CD4-positive, CD25-positive, alpha-beta regulatory T cell (primary cell): ENCODE measurements at regions not wholly inside any gene's neighbourhood (a gene's known extent, or its start where the extent isn't known, plus 50 kb on each side); places are given as distances from the start of the nearest gene placed in this dataset.
"Not testable (repeated sequence)": the region's sequence is repeated elsewhere in the genome, so short reads cannot be mapped to it uniquely, and the experiment has no call there.

Experiments used
- ATAC-seq, 2 donors: fragments of 150-1000 bp; cut with Tn5 transposase; one replicate each; pipeline ENCODE4 v1.10.0; 2021; ENCODE audit warnings: low read depth in 2 of 2, moderate number of reproducible peaks in 2 of 2, moderate library complexity in 1 of 2
- DNase-seq, 3 donors: peaks; one replicate each; pipeline versions ENCODE4 v3.0.0 to v3.0.0-alpha.2; 2012 to 2022; ENCODE audit warnings: mixed read lengths in 1 of 3
- H3K27ac ChIP-seq: one replicate; pipeline ENCODE4 v1.7.0; 2013; ENCODE audit warnings: mild to moderate bottlenecking, low read length; ENCODE audit not compliant: insufficient read depth, poor library complexity, severe bottlenecking
- H3K27me3 ChIP-seq: one replicate; pipeline ENCODE4 v1.7.0; 2013; ENCODE audit warnings: low read length; ENCODE audit not compliant: control insufficient read depth, insufficient read depth
- H3K36me3 ChIP-seq: one replicate; pipeline ENCODE4 v1.7.0; 2013; ENCODE audit warnings: mild to moderate bottlenecking, low read length, moderate library complexity; ENCODE audit not compliant: control insufficient read depth, insufficient read depth
- H3K4me1 ChIP-seq: 2 replicates; pipeline ENCODE4 v1.7.0; 2013; ENCODE audit warnings: mild to moderate bottlenecking, low read length; ENCODE audit not compliant: insufficient read depth, control insufficient read depth, poor library complexity, severe bottlenecking
- H3K4me3 ChIP-seq: one replicate; pipeline ENCODE4 v1.7.0; 2013; ENCODE audit warnings: low read depth, mild to moderate bottlenecking, low read length, moderate library complexity
- H3K9me3 ChIP-seq, 2 experiments: 1 replicate in 1 of 2; 2 replicates in 1 of 2; pipeline ENCODE4 v1.7.0; 2013; ENCODE audit warnings: low read length in 2 of 2, mild to moderate bottlenecking in 1 of 2, moderate library complexity in 1 of 2; ENCODE audit not compliant: control insufficient read depth in 2 of 2
- H3K27ac Mint-ChIP-seq, 3 donors: one replicate each; pipeline ENCODE4 v1.8.0; 2020 to 2022; ENCODE audit warnings: mild to moderate bottlenecking in 3 of 3, mixed read lengths in 3 of 3, moderate library complexity in 2 of 3
- H3K27me3 Mint-ChIP-seq: one replicate; pipeline ENCODE4 v1.8.0; 2022; ENCODE audit warnings: mild to moderate bottlenecking, mixed read lengths
- H3K36me3 Mint-ChIP-seq: one replicate; pipeline ENCODE4 v1.8.0; 2020; ENCODE audit warnings: mixed read lengths
- H3K4me1 Mint-ChIP-seq, 4 donors: one replicate each; pipeline ENCODE4 v1.8.0; 2020 to 2022; ENCODE audit warnings: mixed read lengths in 4 of 4, mild to moderate bottlenecking in 1 of 4
- H3K4me3 Mint-ChIP-seq, 4 donors: one replicate each; pipeline ENCODE4 v1.8.0; 2020 to 2022; ENCODE audit warnings: mild to moderate bottlenecking in 4 of 4, mixed read lengths in 4 of 4, moderate library complexity in 3 of 4
- H3K9me3 Mint-ChIP-seq, 7 donors: one replicate each; pipeline ENCODE4 v1.8.0; 2020 to 2022; ENCODE audit warnings: mixed read lengths in 7 of 7, mild to moderate bottlenecking in 3 of 7, moderate library complexity in 2 of 7

GRCh38 chr6:76745388-76745787 is 672.9 kb upstream of the IMPG1 start:
- not testable (repeated sequence) for ATAC-seq, H3K27me3 Mint-ChIP-seq, H3K27me3 ChIP-seq, H3K4me3 Mint-ChIP-seq, DNase-seq, H3K9me3 ChIP-seq, H3K36me3 Mint-ChIP-seq, H3K36me3 ChIP-seq, H3K4me1 Mint-ChIP-seq, H3K27ac Mint-ChIP-seq, H3K27ac ChIP-seq, H3K4me1 ChIP-seq, H3K4me3 ChIP-seq
- H3K9me3 Mint-ChIP-seq, result peaks cover 0 to 16% (median 1%) of the 10 kb centered on the region in 7 donors

GRCh38 chr6:76744151-76744720 is 671.8 kb upstream of the IMPG1 start:
- not testable (repeated sequence) for H3K4me3 Mint-ChIP-seq, ATAC-seq, H3K36me3 Mint-ChIP-seq, H3K27ac ChIP-seq, H3K4me3 ChIP-seq, DNase-seq, H3K4me1 ChIP-seq, H3K9me3 ChIP-seq, H3K27me3 ChIP-seq, H3K36me3 ChIP-seq, H3K27ac Mint-ChIP-seq, H3K27me3 Mint-ChIP-seq, H3K4me1 Mint-ChIP-seq
- H3K9me3 Mint-ChIP-seq, result peaks cover 0 to 17% (median 1%) of the 10 kb centered on the region in 7 donors

- Histone ChIP-seq H3K27me3 (no peaks in the 10 kb centered on the region), H3K4me1 (no peaks in the 10 kb centered on the region), H3K9me3 (no peaks in the 10 kb centered on the region), H3K36me3 (no peaks in the 10 kb centered on the region), H3K4me3 (no peak overlapping the region), H3K27ac (no peak overlapping the region)
- Mint-ChIP-seq H3K4me3 (no peak overlapping the region), H3K9me3 (peaks cover 0 to 11% (median 3%) of the 10 kb centered on the region in 7 donors), H3K4me1 (no peaks in the 10 kb centered on the region), H3K27me3 (no peaks in the 10 kb centered on the region), H3K36me3 (no peaks in the 10 kb centered on the region), H3K27ac (no peak overlapping the region)
- ATAC-seq (no peak), DNase-seq (no peak)
Observed at GRCh38 chr6:76742919-76743318, 670.5 kb upstream of the IMPG1 start.

GRCh38 chr6:76719449-76719848 is 647.0 kb upstream of the IMPG1 start:
- Mint-ChIP-seq H3K4me3 (no peak overlapping the region), H3K27me3 (peaks cover 6% of the 10 kb centered on the region), H3K9me3 (peaks cover 0 to 10% (median 5%) of the 10 kb centered on the region in 7 donors), H3K4me1 (no peaks in the 10 kb centered on the region), H3K36me3 (no peaks in the 10 kb centered on the region), H3K27ac (no peak overlapping the region)
- Histone ChIP-seq H3K4me3 (no peak overlapping the region), H3K27ac (no peak overlapping the region), H3K4me1 (no peaks in the 10 kb centered on the region), H3K27me3 (no peaks in the 10 kb centered on the region), H3K36me3 (no peaks in the 10 kb centered on the region), H3K9me3 (no peaks in the 10 kb centered on the region)
- no peak for DNase-seq
- no peak for ATAC-seq

- ATAC-seq, result no peak
- no peaks in the 10 kb centered on the region for H3K36me3 Mint-ChIP-seq
- H3K4me1 Mint-ChIP-seq, result no peaks in the 10 kb centered on the region
- peaks cover 0 to 5% (median 3%) of the 10 kb centered on the region in 7 donors for H3K9me3 Mint-ChIP-seq
- Histone ChIP-seq H3K9me3 (no peaks in the 10 kb centered on the region), H3K27me3 (no peaks in the 10 kb centered on the region), H3K4me1 (no peaks in the 10 kb centered on the region), H3K4me3 (no peak overlapping the region), H3K27ac (no peak overlapping the region), H3K36me3 (no peaks in the 10 kb centered on the region)
- H3K27ac Mint-ChIP-seq, result no peak overlapping the region
- no peak for DNase-seq
- H3K27me3 Mint-ChIP-seq, result no peaks in the 10 kb centered on the region
- H3K4me3 Mint-ChIP-seq, result no peak overlapping the region
Observed at GRCh38 chr6:76708641-76709331, 636.3 kb upstream of the IMPG1 start.

GRCh38 chr6:76707630-76708029 is 635.2 kb upstream of the IMPG1 start:
- Mint-ChIP-seq H3K27ac (no peak overlapping the region), H3K4me3 (no peak overlapping the region), H3K4me1 (no peaks in the 10 kb centered on the region), H3K9me3 (peaks cover 0 to 5% (median 2%) of the 10 kb centered on the region in 7 donors), H3K36me3 (no peaks in the 10 kb centered on the region), H3K27me3 (no peaks in the 10 kb centered on the region)
- H3K4me1 ChIP-seq, result no peaks in the 10 kb centered on the region
- ATAC-seq, result no peak
- H3K36me3 ChIP-seq, result no peaks in the 10 kb centered on the region
- no peaks in the 10 kb centered on the region for H3K9me3 ChIP-seq
- H3K27ac ChIP-seq, result no peak overlapping the region
- H3K27me3 ChIP-seq, result no peaks in the 10 kb centered on the region
- no peak for DNase-seq
- H3K4me3 ChIP-seq, result no peak overlapping the region

GRCh38 chr6:76706631-76707030 is 634.2 kb upstream of the IMPG1 start:
- Histone ChIP-seq H3K9me3 (no peaks in the 10 kb centered on the region), H3K36me3 (no peaks in the 10 kb centered on the region), H3K27ac (no peak overlapping the region), H3K27me3 (no peaks in the 10 kb centered on the region), H3K4me1 (no peaks in the 10 kb centered on the region), H3K4me3 (no peak overlapping the region)
- ATAC-seq (no peak), DNase-seq (no peak)
- Mint-ChIP-seq H3K27ac (no peak overlapping the region), H3K36me3 (no peaks in the 10 kb centered on the region), H3K4me3 (no peak overlapping the region), H3K4me1 (no peaks in the 10 kb centered on the region), H3K9me3 (peaks cover 0 to 5% (median 2%) of the 10 kb centered on the region in 7 donors), H3K27me3 (no peaks in the 10 kb centered on the region)

- no peaks in the 10 kb centered on the region for H3K36me3 Mint-ChIP-seq
- DNase-seq, result no peak
- no peak overlapping the region for H3K27ac Mint-ChIP-seq
Observed at GRCh38 chr6:76706086-76706485, 633.6 kb upstream of the IMPG1 start.

More at GRCh38 chr6:76706086-76706485, 633.6 kb upstream of the IMPG1 start:
- Histone ChIP-seq H3K4me1 (no peaks in the 10 kb centered on the region), H3K36me3 (no peaks in the 10 kb centered on the region), H3K27ac (no peak overlapping the region), H3K9me3 (no peaks in the 10 kb centered on the region), H3K27me3 (no peaks in the 10 kb centered on the region), H3K4me3 (no peak overlapping the region)
- Mint-ChIP-seq H3K27me3 (no peaks in the 10 kb centered on the region), H3K4me1 (no peaks in the 10 kb centered on the region), H3K9me3 (peaks cover 0 to 5% (median 3%) of the 10 kb centered on the region in 7 donors), H3K4me3 (no peak overlapping the region)
- ATAC-seq, result no peak
